Kidney epithelial cell (primary cell): ENCODE measurements at regions not wholly inside any gene's neighbourhood (a gene's known extent, or its start where the extent isn't known, plus 50 kb on each side); places are given as distances from the start of the nearest gene placed in this dataset.
A peak's percentile ranks its signal among the peaks of the same experiment; 100 is the strongest.
"Not testable (repeated sequence)": the region's sequence is repeated elsewhere in the genome, so short reads cannot be mapped to it uniquely, and the experiment has no call there.

ENCODE experiments used
- DNase-seq: peaks from one replicate; pipeline ENCODE4 v3.0.0-alpha.2; 2010; ENCODE audit warnings: low read depth
- H3K27me3 ChIP-seq: 2 replicates; pipeline ENCODE4 v1.6.0; 2011; ENCODE audit warnings: low read length; ENCODE audit not compliant: control insufficient read depth, insufficient read depth
- H3K36me3 ChIP-seq: 2 replicates; pipeline ENCODE4 v1.5.1; 2011; ENCODE audit warnings: low read length; ENCODE audit not compliant: control insufficient read depth, insufficient read depth
- H3K4me3 ChIP-seq: 2 replicates; pipeline ENCODE4 v1.5.1; 2011; ENCODE audit warnings: low read depth, mild to moderate bottlenecking, control low read depth, low read length
- CTCF ChIP-seq: IDR thresholded peaks from 2 replicates; pipeline ENCODE4 v1.5.1; 2011; ENCODE audit warnings: mild to moderate bottlenecking, moderate library complexity, low read length, control low read depth, inconsistent platforms; ENCODE audit not compliant: insufficient read depth, poor library complexity, severe bottlenecking

DNA sequence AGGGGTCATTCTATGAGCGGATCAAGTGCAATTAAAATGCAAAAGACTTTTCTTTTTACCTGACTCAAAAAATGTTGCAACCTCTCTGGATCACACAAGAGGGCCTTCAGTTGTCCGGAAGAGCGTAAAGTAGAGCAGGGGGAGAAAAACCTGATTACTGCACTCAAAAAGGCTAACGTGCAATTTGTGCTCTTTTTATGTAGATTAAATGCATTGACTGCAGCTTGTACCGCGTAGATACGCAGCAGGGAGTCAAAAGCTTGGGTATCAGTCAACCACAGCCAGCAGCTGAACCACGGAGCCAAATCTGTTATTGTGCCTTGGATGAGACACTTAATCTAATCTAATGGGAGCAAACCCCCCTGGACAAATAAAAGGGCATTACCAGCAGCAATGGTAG lies 107.3 kb upstream of the RAI2 start:
- no peak for TF ChIP-seq CTCF
- H3K36me3 ChIP-seq: no peaks in the 10 kb centered on the region

DNA sequence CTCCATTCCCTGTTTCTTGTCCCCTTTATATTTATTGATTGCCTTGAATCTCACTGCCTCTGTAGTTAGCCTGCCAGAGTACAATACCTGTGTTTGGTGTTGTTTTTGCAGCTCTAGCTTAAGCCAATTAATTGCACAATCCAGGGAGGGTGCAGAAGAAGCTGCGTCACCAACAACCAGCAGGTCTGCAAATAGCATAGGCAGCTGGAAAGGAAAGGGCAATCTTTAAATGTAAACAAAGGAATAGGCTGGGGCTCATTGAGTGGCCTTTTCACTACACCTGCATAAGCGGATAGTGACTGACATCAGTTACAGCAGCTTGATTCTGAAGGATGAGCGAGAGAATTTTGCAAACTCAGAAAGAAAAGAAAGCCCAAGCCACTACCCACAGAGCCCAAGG lies 106.8 kb upstream of the RAI2 start:
- no peak overlapping the region for H3K4me3 ChIP-seq
- H3K36me3 ChIP-seq: no peaks in the 10 kb centered on the region
- DNase-seq: no peak
- TF ChIP-seq CTCF: no peak
- peaks cover 2% of the 10 kb centered on the region for H3K27me3 ChIP-seq

More for the DNA sequence above, 107.3 kb upstream of the RAI2 start:
- H3K27me3 ChIP-seq: peaks cover 2% of the 10 kb centered on the region
- DNase-seq: no peak
- no peak overlapping the region for H3K4me3 ChIP-seq

DNA sequence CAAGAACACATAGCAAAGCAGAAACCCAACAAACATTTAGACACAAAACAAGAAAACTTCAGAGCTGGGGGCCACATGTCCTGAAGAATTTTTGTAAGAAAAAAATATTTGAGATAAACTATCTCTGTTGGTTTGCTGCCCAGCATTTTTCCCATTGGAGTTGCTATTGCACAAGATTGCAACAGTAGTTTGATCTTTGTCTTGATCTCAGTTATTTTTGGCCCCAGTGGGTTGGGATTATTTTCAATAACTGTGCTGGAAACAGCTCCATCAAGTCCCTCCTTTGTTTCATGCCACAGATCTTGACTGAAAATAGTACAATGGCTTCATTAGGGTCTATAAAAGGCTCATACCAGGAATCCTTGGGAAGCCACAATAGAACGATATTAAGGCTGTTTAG lies 103.8 kb upstream of the RAI2 start:
- Histone ChIP-seq H3K27me3 (no peaks in the 10 kb centered on the region), H3K36me3 (no peaks in the 10 kb centered on the region), H3K4me3 (no peak overlapping the region)
- no peak for TF ChIP-seq CTCF
- DNase-seq: no peak

DNA sequence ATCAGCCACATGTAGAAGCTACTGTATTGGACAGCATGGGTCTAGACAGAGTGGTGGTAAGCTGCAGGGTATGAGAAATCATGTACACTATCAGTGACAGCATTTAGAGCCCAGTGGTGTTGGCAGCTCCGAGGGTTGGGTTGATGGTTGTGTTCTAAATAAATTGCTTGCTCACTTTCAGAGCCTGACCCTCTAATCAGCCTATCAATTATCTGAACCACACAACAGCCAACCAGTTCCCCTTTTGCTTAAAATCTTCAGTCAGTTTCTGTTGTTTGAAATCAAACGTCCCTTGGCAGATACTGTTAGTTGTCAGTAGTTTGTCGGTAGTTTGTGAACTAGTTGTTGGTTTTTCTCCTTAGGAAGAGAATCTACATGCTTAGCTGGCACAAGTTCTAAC lies 99.8 kb upstream of the RAI2 start:
- DNase-seq: no peak
- TF ChIP-seq CTCF: no peak
- Histone ChIP-seq H3K36me3 (no peaks in the 10 kb centered on the region), H3K27me3 (no peaks in the 10 kb centered on the region), H3K4me3 (no peak overlapping the region)

DNA sequence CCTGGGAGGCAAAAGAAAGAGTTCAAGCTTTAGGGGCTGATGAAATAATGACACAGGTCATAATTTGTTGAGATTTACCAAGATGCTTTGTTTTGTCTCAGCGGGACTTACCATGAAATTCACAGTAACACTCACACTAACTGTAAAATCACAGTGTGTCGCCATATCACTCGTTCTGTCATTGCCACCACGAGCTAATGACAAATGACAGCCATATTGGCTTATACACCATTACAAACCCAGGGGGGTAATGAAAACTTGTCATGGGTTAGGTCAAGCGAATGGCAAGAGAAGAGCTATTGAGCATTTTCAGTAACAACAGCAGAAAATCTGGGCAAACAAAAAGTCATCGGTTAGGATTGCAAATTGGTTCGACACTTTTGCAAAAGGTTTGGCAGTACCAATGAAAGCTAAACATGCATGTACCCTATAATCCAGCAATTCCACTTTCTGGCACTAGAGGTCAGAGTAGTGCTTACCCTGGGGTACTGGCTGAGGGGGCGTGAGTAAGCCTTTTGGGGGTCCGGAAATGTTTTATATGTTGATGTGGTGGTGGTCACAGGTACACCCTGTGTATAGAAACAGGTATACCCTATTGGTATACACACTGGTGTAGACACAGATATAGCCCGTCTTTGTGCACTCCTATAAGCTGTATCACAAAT lies 83.9 kb upstream of the RAI2 start:
- TF ChIP-seq CTCF: peak; percentile 44
- H3K36me3 ChIP-seq: no peaks in the 10 kb centered on the region
- no peaks in the 10 kb centered on the region for H3K27me3 ChIP-seq
- no peak for DNase-seq
- no peak overlapping the region for H3K4me3 ChIP-seq

DNA sequence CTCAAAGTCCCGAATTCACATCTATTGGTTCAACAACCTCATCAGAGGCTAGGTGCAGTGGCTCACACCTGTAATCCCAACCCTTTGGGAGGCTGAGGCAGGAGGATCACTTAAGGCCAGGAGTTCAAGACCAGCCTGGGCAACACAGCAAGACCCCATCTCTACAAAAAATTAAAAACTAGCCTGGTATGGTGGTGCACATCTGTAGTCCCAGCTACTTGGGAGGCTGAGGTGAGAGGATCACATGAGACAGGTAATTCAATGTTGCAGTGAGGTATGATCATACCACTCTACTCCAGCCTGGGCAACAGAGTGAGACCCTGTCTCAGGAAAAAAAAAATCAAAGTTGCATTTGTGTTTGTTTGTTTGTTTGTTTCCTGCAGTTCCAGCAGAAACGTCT lies 80.1 kb upstream of the RAI2 start:
- not testable (repeated sequence) for H3K36me3 ChIP-seq, DNase-seq, H3K27me3 ChIP-seq, H3K4me3 ChIP-seq
